ENCODE measurements at regions not wholly inside any gene's neighbourhood (a gene's known extent, or its start where the extent isn't known, plus 50 kb on each side); places are given as distances from the start of the nearest gene placed in this dataset.
A peak's percentile ranks its signal among the peaks of the same experiment; 100 is the strongest.

DNA sequence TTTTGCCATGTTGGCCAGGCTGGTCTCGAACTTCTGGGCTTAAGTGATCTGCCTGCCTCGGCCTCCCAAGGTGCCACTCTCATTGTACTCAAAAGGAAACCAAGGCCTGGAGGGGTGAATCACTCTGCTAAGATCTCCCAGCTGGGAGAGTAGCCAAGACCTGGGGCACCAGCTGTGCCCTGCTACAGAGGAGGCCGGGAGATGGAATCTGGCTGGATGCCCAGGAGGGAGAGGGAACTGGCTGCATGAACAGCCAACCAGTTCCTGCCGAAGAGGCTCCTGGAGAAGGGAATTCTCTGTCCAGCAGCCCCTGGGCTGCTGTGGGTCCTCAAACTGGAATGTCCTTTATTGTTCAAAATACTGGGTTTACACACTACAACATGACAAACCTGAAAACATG is 238.7 kb upstream of the CIBAR2 start:
- DNase-seq = peak; percentile 97

DNA sequence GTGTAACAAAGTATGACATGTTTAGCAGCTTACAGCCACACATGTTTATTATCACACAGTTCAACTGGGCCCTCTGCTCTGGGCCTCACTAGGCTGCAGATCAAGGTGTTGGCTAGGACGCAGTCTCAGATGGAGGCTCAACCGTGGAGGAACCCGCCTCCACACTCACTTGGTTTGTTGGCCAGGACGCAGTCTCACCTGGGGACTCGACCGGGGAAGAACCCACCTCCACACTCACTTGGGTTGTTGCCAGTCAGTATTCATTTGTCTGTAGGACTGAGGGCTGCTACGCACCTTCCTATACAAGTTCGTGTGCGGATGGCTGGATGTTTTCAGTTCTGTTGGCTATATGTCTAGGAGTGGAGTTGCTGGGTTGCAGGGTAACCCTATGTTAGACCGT is 240.7 kb upstream of the CIBAR2 start:
- no peak for DNase-seq

DNA sequence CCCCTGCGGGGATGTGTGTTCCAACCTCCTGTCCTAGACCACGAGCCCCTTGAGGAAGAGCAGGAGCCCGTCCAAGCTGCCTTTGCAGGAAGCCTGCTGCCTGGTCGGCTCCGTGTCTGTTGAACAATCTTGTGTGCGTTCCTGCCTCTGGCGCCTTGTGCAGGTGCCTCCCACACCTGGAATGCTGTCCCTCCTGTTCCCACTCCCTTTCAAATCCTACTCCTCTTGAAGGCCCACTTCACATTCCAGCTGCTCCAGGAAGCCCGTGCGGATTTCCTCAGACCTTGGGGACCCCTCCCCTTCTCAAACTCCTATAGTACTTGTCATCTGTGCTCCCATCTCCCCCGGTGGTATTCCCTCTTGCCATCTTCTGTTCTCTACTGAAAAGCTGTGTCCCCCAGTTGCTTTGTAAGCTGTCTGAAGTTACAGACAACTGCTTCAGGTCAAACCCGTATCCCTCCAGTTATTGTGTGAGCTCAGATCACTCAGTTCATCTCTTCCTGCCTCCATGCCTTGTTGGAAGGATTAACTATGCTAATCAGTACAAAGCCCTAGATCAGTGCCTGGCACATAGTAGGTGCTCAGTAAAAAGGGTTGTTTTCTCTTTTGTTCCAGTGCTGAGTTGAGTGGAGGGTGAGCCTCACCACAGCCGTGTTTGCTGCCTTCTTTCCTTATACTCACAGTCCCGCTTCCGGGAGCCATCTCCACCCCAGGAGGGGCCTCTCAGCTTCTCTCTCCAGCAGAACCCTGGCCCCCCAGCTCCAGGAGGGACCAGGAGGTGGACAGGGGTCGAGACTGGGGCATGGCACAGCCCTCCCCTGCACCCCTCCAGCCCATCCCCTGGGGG is 241.8 kb upstream of the CIBAR2 start:
- DNase-seq = no peak

DNA sequence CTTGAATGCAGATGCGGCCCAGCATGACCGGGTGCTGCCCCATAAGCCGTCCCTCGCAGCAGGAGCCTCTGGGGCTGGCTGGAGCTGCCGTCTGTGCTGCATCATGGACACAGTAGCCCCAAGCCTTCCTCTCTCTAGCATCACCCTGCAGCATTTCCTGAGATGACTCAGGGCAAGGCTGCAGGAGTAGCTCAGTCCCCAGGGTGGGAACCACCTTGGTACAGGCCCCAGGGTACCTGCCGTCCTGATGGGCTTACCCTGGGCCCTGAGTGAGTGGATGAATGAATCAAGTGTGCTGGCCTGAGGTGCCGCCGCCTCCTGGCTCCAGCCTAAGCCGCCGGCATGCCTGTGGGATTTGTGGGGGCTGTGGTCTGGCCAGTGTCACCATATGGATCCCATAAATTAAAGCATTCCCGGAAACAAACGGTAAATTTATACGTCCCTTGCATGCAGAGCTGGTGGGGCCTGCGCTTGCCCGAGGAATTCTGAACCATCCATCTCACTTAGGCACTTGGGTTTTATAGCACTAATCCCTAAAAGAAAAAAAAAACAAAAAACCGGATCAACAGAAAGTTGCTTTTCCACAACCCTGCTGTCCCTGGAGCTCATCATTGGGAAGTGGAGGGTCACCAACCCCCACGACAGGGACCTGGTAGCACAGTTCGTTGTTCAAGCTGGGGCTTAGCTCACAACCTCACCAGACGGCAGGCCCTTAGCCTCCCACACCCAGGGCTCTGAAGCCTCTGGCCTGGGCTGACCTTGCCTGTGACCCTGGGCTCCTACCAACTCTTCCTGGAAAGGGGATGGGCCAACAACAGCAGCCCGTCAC is 242.6 kb upstream of the CIBAR2 start:
- no peak for DNase-seq

DNA sequence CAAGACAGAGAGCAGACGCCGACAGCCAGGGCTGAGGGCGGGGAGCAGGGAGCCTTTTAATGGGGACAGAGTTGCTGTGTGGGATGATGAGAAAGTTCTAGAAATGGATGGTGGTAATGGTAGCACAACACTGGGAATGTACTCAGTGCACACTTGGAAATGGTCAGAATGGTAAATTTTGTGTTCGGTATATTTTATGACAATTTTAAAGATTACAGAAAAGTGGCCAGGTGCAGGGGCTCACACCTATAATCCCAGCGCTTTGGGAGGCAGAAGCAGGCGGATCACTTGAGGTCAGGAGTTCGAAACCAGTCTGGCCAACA is 243.2 kb upstream of the CIBAR2 start:
- no peak for DNase-seq

DNA sequence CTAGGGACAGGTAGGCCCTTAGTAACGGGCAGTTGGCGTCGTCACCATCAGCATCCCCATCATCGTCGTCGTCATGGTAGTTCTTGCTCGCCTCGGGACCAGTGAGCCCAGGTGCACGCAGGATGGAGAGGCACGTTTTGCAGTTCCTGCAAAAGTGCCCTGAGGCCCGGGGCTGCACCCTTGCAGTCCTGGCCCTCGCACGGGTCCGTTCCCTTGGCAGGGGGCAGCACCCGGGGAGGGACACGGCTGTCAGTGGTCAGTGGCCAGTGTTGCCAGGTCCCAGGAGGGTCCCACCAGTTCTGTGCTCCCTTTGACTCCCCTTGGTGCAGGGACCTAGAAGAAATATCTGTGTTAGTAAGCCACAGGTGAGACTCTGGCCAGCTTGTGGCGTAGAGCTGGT is 243.9 kb upstream of the CIBAR2 start:
- no peak for DNase-seq

DNA sequence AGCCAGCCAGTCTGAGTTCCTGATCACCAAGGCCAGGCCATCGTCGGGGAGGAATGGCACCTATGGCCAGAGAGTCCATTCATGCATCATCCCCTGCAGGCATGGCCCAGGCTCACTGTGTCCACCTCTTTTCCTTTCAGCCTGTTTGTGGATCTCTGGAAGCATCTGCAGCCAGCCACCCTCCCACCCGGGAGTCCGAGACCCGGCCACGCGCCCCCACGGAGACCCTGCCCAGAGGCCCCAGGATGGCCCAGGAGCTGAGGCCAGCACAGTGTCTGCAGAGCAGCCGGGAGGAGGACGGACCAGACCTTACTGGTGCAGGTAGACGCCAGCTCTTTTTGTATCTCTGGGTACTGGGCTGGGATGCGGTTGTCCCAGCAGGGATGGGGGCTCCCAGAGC is 245.1 kb upstream of the CIBAR2 start:
- DNase-seq = no peak

DNA sequence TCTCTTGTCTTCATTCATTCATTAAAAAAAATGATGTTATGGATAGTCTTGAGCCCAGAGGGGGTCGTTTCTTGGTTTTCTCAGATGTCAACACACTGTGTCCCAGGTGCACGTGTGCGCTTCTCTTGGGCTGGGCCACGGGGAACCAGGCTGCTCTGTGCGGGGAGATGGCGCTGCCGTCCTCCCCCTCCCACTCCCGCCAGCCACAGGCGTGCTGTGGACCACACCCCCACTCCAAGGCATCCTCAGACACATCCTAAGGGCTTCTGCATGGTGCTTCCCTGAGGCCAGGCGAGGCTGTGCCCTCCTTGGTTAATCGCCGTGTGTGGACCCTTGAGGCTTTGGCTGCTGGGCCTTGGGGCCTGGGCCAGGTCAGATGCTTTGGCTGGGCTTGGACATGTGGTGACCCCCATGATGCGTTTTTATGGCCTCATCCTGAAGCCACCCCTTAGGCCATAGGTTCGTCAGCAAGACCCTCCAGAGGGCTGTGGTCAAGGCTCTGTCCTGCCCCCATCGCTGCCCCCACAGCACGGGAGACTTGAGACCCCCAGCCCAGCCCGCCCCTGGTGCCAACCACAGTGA is 245.7 kb upstream of the CIBAR2 start:
- no peak for DNase-seq

DNA sequence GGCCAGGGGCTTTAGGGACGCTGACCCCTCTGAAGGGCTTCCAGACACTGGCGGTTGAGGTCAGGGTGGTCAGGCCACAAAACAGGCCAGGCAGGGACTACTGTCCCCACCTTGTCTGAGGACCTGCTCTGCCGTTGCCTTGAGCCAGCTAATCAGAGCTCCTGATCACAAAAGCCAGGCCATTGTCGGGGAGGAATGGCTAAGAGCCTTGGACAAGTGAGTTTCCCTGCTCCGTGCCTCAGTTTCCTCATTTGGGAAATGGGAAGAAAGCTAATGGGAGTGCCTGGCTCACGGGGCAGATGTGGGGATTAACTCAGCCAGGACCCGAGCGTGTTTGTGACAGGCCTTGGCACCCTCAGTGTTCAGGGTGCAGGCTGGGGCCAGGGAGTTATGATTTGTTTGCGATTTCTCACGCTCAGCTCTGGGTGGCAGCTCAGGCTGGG is 246.5 kb upstream of the CIBAR2 start:
- DNase-seq = no peak

DNA sequence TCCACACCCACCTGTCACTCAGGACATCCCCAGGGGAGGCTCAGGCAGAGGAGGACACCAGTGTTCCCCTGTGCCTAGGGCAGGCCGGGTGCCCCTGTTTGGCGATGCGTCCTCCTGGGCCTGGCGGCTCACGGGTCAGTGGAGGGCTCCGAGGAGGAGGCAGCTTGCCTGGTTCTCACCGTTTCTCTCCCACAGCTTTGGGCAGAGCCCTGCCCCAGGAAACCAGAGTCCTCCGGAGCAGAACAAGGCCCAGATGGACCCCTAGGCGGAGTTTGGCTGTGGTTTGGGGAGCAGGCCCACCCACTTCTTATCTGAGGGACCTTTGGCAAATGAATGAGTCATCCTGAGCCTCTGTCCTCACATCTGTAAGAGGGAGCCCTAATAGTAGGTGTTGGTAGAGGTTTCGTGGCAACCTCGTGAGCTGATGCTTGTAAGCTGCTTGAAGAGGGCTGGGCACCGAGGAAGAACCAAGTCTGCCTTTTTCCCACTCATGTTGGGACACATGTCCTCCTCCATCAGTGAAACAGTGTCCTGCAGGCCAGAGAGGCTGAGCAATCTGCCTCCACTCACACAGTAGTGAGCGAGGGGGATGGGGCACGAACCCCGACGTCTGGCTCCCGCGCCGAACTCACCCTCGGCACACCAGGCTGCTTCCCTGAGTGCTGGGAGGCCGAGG is 247.0 kb upstream of the CIBAR2 start:
- DNase-seq = no peak

DNA sequence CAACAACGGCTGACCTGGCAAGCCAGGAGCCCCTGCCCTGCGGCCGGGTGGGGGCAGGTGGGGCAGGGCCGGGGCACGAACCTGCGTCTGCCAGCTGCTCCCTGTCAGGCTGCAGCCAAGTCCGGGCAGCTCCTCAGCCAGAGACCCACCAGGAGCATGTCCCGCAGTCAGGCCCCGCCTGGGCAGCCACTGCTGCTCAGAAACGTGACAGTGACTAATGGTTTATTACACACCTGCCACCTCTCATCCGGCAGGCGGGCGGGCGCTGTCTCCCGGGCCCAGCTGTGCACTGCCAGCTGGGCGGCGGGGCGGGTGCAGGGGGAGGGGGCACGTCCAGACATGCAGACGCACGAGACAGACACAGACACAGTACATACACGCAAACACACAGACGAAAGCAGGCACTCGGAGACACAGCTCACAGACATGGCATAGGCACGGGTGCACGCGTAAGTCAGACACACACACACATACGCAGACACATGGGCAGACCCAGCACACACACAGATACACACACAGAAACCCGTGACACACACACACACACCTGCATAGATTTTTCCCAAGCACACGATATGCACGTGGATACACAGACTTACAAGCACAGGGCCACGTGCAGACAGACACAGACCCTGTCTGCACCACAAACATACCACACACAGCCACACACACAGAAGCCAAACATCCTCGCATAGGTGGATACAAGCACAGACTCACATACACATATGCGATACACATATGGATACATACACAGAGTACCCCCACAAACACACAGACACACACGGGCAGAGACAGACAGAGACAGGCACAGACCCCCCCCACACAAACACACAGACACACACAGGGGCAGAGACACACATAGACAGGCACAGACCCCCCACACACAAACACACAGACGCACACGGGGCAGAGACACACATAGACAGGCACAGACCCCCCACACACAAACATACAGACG is 248.3 kb upstream of the CIBAR2 start:
- DNase-seq = peak; percentile 91

DNA sequence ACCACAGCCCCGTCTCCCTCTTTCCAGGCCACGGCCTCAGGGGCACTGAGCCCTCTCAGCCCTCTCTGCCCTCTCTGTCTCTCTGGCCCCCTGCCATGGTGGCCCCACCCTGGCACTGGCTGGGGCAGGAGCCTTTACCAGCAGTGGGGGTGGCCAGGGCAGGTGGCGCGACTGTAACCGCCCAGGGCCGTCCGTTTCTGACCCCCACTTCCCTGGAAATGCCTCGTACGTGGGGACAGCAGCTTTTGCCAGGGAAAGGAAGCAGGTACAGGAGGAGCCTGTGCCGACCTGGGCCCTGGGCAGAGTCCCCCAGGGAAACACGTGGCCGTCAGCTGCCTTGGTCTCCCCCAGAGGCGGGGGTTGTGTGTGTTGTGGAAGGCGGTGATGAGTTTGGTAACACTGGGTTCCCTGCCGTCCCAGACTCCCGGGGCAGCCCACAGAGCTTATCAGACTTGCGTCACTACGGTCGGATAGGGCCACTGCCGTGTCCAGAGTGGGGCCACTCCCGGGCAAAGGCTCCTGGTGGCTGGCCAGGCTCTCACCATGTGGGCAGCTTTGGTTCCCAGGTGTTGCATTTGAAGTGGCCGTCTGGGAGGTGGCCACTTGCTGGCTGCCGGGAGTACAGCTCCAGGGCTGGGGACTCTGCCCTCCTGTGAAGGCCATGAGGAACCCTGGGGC is 249.3 kb upstream of the CIBAR2 start:
- peak; percentile 28 for DNase-seq

DNA sequence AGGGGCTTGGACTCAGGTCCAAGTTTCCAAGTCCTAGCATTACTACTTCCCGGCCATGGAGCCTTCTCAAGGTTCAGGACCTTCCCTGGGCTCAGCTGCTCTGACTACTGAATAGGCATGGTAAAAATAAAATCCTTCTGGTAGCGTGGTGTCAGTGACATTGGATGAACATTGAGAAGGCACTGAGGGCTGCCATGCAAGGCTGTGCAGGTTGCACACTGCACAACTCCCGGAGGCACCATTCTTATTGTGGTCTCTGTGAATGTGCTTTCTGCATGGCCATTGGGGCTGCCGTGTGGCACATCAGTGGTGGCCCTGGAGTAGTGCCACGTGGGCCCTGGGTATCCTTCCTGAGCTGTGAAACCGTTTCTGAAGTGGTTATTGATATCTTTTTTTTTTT is 250.2 kb upstream of the CIBAR2 start:
- no peak for DNase-seq

DNA sequence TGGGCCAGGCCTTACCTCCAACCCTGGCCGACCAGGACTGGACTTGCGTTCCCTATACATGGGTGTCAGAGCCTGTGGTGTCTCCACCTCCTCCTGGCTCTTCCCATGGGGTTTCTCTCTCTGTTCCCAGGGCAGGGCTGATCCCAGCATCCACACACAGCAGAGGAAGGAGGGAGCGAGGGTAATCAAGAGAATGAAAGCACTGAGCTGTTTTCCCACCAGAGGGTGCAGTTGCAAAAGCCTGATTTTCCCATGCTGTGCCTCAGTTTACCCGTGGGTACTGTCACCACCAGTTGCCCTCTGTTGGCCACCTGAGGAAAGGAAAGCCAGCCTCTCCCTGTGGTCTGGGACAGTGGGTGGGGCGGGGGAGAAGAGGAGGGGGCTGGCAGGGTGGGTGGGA is 249.7 kb upstream of the GSE1 start:
- no peak for DNase-seq

DNA sequence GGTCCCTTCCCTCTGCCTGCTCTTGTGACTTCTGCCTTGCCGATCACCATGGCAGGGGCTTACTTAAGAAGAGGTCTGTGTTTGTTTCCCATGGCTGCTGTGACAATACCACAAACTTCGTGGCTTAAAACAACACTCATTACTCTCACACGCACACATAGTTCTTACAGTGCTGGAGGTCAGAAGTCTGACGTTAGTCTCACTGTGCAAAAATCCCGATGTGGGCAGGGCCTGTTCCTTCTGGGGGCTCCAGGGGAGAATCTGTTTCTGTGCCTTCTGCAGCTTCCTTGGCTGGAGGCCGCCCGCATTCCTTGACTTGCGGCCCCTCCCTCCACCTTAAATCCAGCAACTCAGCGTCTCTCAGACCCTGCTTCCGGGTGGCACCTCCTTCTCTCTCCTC is 249.2 kb upstream of the GSE1 start:
- DNase-seq = no peak

DNA sequence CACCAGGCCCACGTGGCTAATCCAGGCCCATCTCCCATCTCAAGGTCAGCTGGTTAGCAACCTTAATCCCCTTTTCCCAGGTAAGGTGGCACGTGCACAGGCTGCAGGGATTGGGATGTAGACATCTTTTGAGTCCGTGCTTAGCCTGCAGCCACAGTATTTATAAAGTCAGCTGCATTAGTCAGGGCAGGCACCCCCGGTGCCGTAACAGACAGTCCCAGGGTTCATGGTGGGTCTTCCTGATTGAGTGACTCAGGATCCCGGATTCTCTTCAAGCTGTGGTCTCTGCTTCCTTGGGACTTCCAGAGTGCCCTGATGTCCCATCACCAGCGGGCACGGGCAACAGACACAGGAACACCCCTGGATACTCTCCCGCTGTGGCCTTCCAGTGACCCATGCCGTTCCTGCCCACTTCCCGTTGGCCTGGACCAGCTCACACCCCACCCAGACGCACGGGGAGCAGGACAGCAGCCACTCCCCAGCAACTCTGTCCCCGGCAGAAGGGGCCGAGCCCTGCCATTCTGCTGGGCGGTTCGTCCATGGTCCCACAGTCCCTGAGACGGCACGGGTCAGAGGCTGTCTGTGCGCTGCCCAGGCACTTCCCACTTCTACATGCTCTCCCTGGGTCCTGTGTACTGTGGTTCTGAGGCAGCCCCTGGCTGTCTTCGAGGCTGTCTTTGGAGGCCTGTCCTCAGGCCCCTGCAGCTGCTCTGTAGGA is 248.6 kb upstream of the GSE1 start:
- no peak for DNase-seq

DNA sequence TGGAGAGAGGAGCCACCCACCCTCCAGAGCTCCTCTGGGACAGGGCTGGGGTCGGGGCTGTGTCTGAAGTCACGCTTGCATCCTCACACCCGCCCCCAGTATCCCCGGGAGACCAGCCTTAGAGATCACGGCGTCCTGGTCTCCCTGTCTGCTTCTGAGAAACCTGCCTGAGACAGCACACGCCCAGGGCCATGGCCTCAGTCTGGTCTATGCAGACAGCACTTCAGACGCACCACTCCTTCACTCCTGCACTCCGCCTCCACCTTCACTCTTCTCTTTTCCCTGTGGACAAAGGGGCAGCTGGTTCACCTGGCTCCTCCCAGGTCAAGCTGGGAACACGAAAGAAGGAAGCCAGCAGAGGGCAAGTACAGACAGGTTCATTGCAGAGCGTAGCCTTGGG is 248.0 kb upstream of the GSE1 start:
- no peak for DNase-seq

DNA sequence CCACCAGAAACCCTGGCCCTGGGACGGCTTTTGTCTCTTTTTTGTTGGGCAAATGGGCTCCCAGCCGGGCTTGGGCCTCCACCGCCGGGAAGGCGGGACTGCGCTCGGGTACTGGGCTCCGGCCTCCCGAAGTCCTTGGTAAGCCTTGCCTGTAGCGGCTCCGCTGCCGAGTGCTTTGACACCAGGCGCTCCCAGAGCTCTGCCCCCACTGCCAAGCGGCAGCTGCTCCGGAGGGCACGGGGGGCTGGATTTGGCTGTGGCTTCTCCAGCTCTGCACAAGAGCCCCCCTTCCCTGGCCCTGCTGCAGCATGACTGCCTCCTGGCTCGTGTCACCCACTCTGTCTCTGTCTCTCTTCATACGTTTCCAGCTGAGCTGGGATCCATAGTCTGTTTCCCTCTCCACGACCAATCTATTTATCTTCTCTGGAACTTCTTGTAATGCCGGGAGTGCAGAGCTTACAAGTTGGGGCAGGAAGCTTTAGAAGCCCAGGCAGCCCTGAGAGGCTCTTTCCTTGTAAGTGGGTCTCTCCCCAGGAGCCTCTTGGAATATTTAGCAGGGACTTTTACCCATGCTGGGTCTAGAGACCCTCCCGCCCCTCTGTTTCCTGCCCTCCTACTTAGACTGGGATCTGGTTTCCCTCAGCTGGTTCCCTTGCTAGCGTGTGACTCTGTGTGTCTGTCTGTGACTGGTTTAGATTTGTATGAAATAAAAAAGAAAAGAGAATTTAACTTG is 246.9 kb upstream of the GSE1 start:
- DNase-seq = peak; percentile 81

DNA sequence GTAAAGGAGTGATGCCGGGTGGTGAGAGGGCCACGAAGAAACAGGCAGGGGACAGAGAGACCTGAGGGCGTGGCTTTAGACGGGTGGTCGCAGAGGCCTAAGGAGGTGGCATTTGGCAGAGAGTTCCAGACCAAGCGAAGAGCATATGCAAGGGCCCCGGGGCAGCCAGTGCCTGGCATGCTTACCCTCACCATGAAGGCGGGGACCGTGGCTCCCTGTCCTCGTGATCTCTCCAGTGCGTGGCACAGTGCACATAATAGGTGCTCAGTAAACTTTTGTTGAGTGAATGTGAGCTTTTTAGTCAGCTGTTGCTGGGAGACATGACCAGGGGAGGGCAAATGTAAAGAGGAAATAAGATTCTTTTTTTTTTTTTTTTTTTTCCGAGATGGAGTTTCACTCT is 245.6 kb upstream of the GSE1 start:
- DNase-seq = no peak

DNA sequence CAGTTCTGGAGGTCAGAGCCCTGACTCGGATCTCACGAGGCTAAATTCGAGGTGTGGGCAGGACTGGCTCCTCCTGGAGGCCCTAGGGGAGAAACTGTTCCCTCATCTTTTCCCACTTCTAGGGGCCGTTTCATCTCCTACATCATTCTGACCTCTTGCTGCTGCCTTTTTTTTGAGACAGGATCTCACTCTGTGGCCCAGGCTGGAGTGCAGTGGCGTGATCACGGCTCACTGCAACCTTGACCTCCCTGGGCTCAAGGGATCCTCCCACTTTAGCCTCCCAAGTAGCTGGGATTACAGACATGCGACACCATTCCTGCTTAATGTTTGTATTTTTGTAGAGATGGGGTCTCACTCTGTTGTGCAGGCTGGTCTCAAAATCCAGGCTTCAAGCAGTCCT is 244.1 kb upstream of the GSE1 start:
- DNase-seq = no peak

Measured in NCI-H1092 treated with DMSO at 0.1 percent for 48 hours (cell line).